Neural crest cell (in vitro differentiated cells): ENCODE measurements at regions not wholly inside any gene's neighbourhood (a gene's known extent, or its start where the extent isn't known, plus 50 kb on each side); places are given as distances from the start of the nearest gene placed in this dataset.
A peak's percentile ranks its signal among the peaks of the same experiment; 100 is the strongest.

Source experiments
- DNase-seq: peaks from one replicate; pipeline ENCODE4 v3.0.0; 2021; ENCODE audit warnings: low read depth, mixed read lengths, low spot score
- H3K27ac Mint-ChIP-seq: one replicate; pipeline ENCODE4 v1.8.0; 2021; ENCODE audit warnings: mild to moderate bottlenecking, mixed read lengths; ENCODE audit not compliant: unreplicated experiment
- H3K27me3 Mint-ChIP-seq: 2 replicates; pipeline ENCODE4 v1.8.0; 2021; ENCODE audit warnings: low read depth, mild to moderate bottlenecking, mixed read lengths
- H3K36me3 Mint-ChIP-seq: 2 replicates; pipeline ENCODE4 v1.8.0; 2021; ENCODE audit warnings: low read depth, mild to moderate bottlenecking, mixed read lengths
- H3K4me1 Mint-ChIP-seq: 2 replicates; pipeline ENCODE4 v1.8.0; 2021; ENCODE audit warnings: mixed read lengths
- H3K4me3 Mint-ChIP-seq: one replicate; pipeline ENCODE4 v1.8.0; 2021; ENCODE audit warnings: mild to moderate bottlenecking, mixed read lengths
- H3K9me3 Mint-ChIP-seq: 2 replicates; pipeline ENCODE4 v1.8.0; 2021; ENCODE audit warnings: mixed read lengths
- CTCF ChIP-seq: fragments of 200-600 bp; sonication (generic); conservative IDR thresholded peaks from 2 replicates; pipeline ENCODE4 v1.5.0; 2021; ENCODE audit warnings: antibody characterized with exemption, mild to moderate bottlenecking

- Mint-ChIP-seq H3K4me1 (no peaks in the 10 kb centered on the region), H3K9me3 (no peaks in the 10 kb centered on the region), H3K27me3 (peaks cover 83% of the 10 kb centered on the region), H3K36me3 (no peaks in the 10 kb centered on the region), H3K4me3 (no peak overlapping the region), H3K27ac (no peak overlapping the region)
- TF ChIP-seq CTCF: peak; percentile 50
- peak; percentile 12 for DNase-seq
Observed at GRCh38 chr22:22171357-22172218, 73.0 kb upstream of the VPREB1 start.

GRCh38 chr22:22169923-22170322 lies 74.7 kb upstream of the VPREB1 start:
- no peaks in the 10 kb centered on the region for H3K9me3 Mint-ChIP-seq
- no peak for TF ChIP-seq CTCF
- H3K36me3 Mint-ChIP-seq: no peaks in the 10 kb centered on the region
- H3K27ac Mint-ChIP-seq: no peak overlapping the region
- no peak for DNase-seq
- no peaks in the 10 kb centered on the region for H3K4me1 Mint-ChIP-seq
- no peak overlapping the region for H3K4me3 Mint-ChIP-seq
- peaks cover 81% of the 10 kb centered on the region for H3K27me3 Mint-ChIP-seq

GRCh38 chr22:22168941-22169867 lies 75.4 kb upstream of the VPREB1 start:
- Mint-ChIP-seq H3K9me3 (no peaks in the 10 kb centered on the region), H3K36me3 (no peaks in the 10 kb centered on the region), H3K4me3 (no peak overlapping the region), H3K27ac (no peak overlapping the region), H3K4me1 (no peaks in the 10 kb centered on the region), H3K27me3 (peaks cover 84% of the 10 kb centered on the region)
- TF ChIP-seq CTCF: no peak
- no peak for DNase-seq

- no peak for TF ChIP-seq CTCF
- no peaks in the 10 kb centered on the region for H3K4me1 Mint-ChIP-seq
- H3K4me3 Mint-ChIP-seq: no peak overlapping the region
- no peaks in the 10 kb centered on the region for H3K9me3 Mint-ChIP-seq
- H3K36me3 Mint-ChIP-seq: no peaks in the 10 kb centered on the region
- no peak for DNase-seq
- H3K27me3 Mint-ChIP-seq: peaks cover 86% of the 10 kb centered on the region
- H3K27ac Mint-ChIP-seq: no peak overlapping the region
Observed at GRCh38 chr22:22168190-22168940, 76.2 kb upstream of the VPREB1 start.

GRCh38 chr22:22167791-22168189 lies 76.8 kb upstream of the VPREB1 start:
- Mint-ChIP-seq H3K27ac (no peak overlapping the region), H3K4me3 (no peak overlapping the region), H3K27me3 (peaks cover 88% of the 10 kb centered on the region), H3K36me3 (no peaks in the 10 kb centered on the region), H3K4me1 (no peaks in the 10 kb centered on the region), H3K9me3 (no peaks in the 10 kb centered on the region)
- DNase-seq: no peak
- TF ChIP-seq CTCF: no peak
